ENCODE measurements at regions not wholly inside any gene's neighbourhood (a gene's known extent, or its start where the extent isn't known, plus 50 kb on each side); places are given as distances from the start of the nearest gene placed in this dataset.

DNA sequence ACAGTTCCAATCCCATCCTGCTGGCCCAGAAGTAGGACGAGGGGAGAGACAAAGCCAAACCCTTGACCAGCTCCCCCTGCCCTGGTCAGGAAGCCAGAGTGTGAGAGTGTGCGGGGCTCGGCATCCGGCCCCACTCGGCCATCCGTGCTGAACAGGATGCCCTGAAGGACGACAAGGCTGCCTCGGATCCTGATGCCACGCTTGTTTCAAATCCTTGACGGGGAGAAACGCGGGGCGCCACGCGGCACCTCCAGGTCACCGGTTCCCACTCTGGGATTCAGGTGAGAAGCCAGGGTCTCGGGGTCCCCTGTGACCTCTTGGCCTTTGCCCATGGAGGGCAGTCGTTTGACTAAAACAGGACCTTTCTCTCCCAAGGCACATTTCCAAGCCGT lies 167.8 kb downstream of the BRD1 start:
- Histone ChIP-seq H3K27ac (replicated peaks) (no peak overlapping the region), H3K27me3 (ENCODE audit: insufficient read depth, poor library complexity, severe bottlenecking) (peaks cover 2% of the 10 kb centered on the region), H3K4me3 (replicated peaks; ENCODE audit: insufficient read depth, low read length) (no peak overlapping the region)
- DNase-seq (ENCODE audit: low read depth in 1 of 2, low spot score in 1 of 2): no peak
- no peak for TF ChIP-seq POLR2AphosphoS5 (IDR thresholded peaks at IDR 0.05; ENCODE audit: low read depth)
- TF ChIP-seq, protein P1, sequence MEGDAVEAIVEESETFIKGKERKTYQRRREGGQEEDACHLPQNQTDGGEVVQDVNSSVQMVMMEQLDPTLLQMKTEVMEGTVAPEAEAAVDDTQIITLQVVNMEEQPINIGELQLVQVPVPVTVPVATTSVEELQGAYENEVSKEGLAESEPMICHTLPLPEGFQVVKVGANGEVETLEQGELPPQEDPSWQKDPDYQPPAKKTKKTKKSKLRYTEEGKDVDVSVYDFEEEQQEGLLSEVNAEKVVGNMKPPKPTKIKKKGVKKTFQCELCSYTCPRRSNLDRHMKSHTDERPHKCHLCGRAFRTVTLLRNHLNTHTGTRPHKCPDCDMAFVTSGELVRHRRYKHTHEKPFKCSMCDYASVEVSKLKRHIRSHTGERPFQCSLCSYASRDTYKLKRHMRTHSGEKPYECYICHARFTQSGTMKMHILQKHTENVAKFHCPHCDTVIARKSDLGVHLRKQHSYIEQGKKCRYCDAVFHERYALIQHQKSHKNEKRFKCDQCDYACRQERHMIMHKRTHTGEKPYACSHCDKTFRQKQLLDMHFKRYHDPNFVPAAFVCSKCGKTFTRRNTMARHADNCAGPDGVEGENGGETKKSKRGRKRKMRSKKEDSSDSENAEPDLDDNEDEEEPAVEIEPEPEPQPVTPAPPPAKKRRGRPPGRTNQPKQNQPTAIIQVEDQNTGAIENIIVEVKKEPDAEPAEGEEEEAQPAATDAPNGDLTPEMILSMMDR (IDR thresholded peaks at IDR 0.05; ENCODE audit: insufficient read depth, low read length): no peak
- TF ChIP-seq, protein P2, sequence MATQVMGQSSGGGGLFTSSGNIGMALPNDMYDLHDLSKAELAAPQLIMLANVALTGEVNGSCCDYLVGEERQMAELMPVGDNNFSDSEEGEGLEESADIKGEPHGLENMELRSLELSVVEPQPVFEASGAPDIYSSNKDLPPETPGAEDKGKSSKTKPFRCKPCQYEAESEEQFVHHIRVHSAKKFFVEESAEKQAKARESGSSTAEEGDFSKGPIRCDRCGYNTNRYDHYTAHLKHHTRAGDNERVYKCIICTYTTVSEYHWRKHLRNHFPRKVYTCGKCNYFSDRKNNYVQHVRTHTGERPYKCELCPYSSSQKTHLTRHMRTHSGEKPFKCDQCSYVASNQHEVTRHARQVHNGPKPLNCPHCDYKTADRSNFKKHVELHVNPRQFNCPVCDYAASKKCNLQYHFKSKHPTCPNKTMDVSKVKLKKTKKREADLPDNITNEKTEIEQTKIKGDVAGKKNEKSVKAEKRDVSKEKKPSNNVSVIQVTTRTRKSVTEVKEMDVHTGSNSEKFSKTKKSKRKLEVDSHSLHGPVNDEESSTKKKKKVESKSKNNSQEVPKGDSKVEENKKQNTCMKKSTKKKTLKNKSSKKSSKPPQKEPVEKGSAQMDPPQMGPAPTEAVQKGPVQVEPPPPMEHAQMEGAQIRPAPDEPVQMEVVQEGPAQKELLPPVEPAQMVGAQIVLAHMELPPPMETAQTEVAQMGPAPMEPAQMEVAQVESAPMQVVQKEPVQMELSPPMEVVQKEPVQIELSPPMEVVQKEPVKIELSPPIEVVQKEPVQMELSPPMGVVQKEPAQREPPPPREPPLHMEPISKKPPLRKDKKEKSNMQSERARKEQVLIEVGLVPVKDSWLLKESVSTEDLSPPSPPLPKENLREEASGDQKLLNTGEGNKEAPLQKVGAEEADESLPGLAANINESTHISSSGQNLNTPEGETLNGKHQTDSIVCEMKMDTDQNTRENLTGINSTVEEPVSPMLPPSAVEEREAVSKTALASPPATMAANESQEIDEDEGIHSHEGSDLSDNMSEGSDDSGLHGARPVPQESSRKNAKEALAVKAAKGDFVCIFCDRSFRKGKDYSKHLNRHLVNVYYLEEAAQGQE (IDR thresholded peaks at IDR 0.05; ENCODE audit: insufficient replicate concordance, low read depth): no peak
- no peak for TF ChIP-seq GABPA (IDR thresholded peaks at IDR 0.05; ENCODE audit: low read depth)
- no peak for TF ChIP-seq SPI1 (IDR thresholded peaks at IDR 0.05; ENCODE audit: borderline replicate concordance, low read depth)

DNA sequence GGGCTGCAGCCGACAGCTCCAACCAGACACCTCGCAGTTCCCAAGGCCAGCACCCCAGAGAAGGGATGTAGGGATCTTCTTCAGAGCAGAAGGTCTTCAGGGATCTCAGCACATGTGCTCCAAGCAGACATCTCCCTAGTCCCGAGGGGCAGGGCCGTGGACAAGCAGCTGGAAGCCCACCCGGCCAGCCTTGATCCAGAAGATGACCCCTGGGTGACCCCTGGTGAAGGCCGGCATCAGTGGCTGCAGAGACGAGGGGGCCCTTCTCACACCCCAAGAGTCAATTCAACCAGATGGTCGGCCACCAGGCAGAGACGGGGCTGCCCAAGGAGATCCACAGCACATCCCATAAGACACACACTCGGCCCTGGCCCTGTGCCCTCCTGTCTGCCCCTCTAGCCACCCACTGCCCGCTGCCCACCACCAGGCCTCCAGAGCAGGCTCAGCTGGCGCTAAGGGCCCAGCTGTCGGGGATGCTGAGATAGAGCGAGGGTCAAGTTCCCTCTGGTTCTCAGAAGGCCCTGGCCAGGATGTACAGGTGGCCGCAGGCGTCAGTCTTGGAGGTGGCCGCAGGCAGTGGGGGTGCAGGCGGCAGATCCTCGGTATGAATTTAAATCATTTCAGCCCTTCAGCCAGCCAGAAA lies 168.3 kb downstream of the BRD1 start:
- Histone ChIP-seq H3K4me3 (replicated peaks; ENCODE audit: insufficient read depth, low read length) (no peak overlapping the region), H3K27me3 (ENCODE audit: insufficient read depth, poor library complexity, severe bottlenecking) (peaks cover 2% of the 10 kb centered on the region), H3K27ac (replicated peaks) (no peak overlapping the region)
- TF ChIP-seq, protein P2 (IDR thresholded peaks at IDR 0.05; ENCODE audit: insufficient replicate concordance, low read depth): no peak
- no peak for TF ChIP-seq SPI1 (IDR thresholded peaks at IDR 0.05; ENCODE audit: borderline replicate concordance, low read depth)
- no peak for DNase-seq (ENCODE audit: low read depth in 1 of 2, low spot score in 1 of 2)

DNA sequence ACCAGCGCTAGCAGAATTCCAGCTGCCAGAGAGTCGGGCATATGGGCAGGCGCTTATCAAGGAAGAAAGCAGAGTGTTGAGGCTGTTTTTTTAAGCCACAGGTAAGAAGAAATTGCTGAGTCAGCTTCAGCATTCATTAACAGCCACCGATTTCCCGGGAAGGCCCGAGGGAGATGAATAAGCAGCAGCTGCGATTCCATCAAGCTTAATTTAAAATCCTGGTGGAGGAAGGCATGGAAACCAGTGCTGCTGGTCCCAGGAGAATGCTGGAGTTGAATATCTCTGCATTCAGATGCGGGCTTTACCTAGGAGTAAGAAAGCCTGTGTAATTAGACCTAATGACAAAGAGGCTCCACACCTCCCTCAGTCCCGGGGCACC lies 168.8 kb downstream of the BRD1 start:
- TF ChIP-seq, protein P2 (IDR thresholded peaks at IDR 0.05; ENCODE audit: insufficient replicate concordance, low read depth): no peak
- TF ChIP-seq, protein P1 (IDR thresholded peaks at IDR 0.05; ENCODE audit: insufficient read depth, low read length): no peak
- TF ChIP-seq GABPA (IDR thresholded peaks at IDR 0.05; ENCODE audit: low read depth) (no peak), POLR2AphosphoS5 (IDR thresholded peaks at IDR 0.05; ENCODE audit: low read depth) (no peak), SPI1 (IDR thresholded peaks at IDR 0.05; ENCODE audit: borderline replicate concordance, low read depth) (no peak)
- DNase-seq (ENCODE audit: low read depth in 1 of 2, low spot score in 1 of 2): no peak
- H3K27me3 ChIP-seq (ENCODE audit: insufficient read depth, poor library complexity, severe bottlenecking): peaks cover 2% of the 10 kb centered on the region
- H3K4me3 ChIP-seq (replicated peaks; ENCODE audit: insufficient read depth, low read length): no peak overlapping the region
- no peak overlapping the region for H3K27ac ChIP-seq (replicated peaks)

Measured in HL-60 (cell line).